ENCODE measurements at regions not wholly inside any gene's neighbourhood (a gene's known extent, or its start where the extent isn't known, plus 50 kb on each side); places are given as distances from the start of the nearest gene placed in this dataset.

GRCh38 chr7:41122256-41122987, 580.5 kb downstream of the INHBA start:
- no peak for TF ChIP-seq MYC (IDR thresholded peaks at IDR 0.05; ENCODE audit: low read depth, low read length)
- H3K4me3 ChIP-seq (ENCODE audit: low read depth, low read length) = no peak overlapping the region
- DNase-seq (ENCODE audit: low read depth) = no peak

- DNase-seq (ENCODE audit: low read depth) = no peak
- H3K4me3 ChIP-seq (ENCODE audit: low read depth, low read length) = no peak overlapping the region
- TF ChIP-seq MYC (IDR thresholded peaks at IDR 0.05; ENCODE audit: low read depth, low read length) (no peak), POLR2A (IDR thresholded peaks at IDR 0.05; ENCODE audit: extremely low read depth, insufficient read length) (no peak), MAX (IDR thresholded peaks at IDR 0.05; ENCODE audit: low read depth, low read length) (no peak), CTCF (IDR thresholded peaks at IDR 0.05; ENCODE audit: low read depth, low read length) (no peak)
Observed at GRCh38 chr7:41121228-41121627, 581.7 kb downstream of the INHBA start.

GRCh38 chr7:41118486-41118885, 584.4 kb downstream of the INHBA start:
- no peak overlapping the region for H3K4me3 ChIP-seq (ENCODE audit: low read depth, low read length)
- DNase-seq (ENCODE audit: low read depth) = no peak
- no peak for TF ChIP-seq MYC (IDR thresholded peaks at IDR 0.05; ENCODE audit: low read depth, low read length)
- no peak for TF ChIP-seq MAX (IDR thresholded peaks at IDR 0.05; ENCODE audit: low read depth, low read length)
- TF ChIP-seq POLR2A (IDR thresholded peaks at IDR 0.05; ENCODE audit: extremely low read depth, insufficient read length) = no peak
- TF ChIP-seq CTCF (IDR thresholded peaks at IDR 0.05; ENCODE audit: low read depth, low read length) = no peak

GRCh38 chr7:41117431-41117830, 585.5 kb downstream of the INHBA start:
- no peak for TF ChIP-seq MYC (IDR thresholded peaks at IDR 0.05; ENCODE audit: low read depth, low read length)
- TF ChIP-seq CTCF (IDR thresholded peaks at IDR 0.05; ENCODE audit: low read depth, low read length) = no peak
- no peak for TF ChIP-seq MAX (IDR thresholded peaks at IDR 0.05; ENCODE audit: low read depth, low read length)
- no peak for TF ChIP-seq POLR2A (IDR thresholded peaks at IDR 0.05; ENCODE audit: extremely low read depth, insufficient read length)
- no peak overlapping the region for H3K4me3 ChIP-seq (ENCODE audit: low read depth, low read length)
- no peak for DNase-seq (ENCODE audit: low read depth)

GRCh38 chr7:41116817-41117216, 586.1 kb downstream of the INHBA start:
- DNase-seq (ENCODE audit: low read depth) = no peak
- TF ChIP-seq MYC (IDR thresholded peaks at IDR 0.05; ENCODE audit: low read depth, low read length) = no peak
- no peak for TF ChIP-seq MAX (IDR thresholded peaks at IDR 0.05; ENCODE audit: low read depth, low read length)
- no peak for TF ChIP-seq POLR2A (IDR thresholded peaks at IDR 0.05; ENCODE audit: extremely low read depth, insufficient read length)
- no peak for TF ChIP-seq CTCF (IDR thresholded peaks at IDR 0.05; ENCODE audit: low read depth, low read length)
- no peak overlapping the region for H3K4me3 ChIP-seq (ENCODE audit: low read depth, low read length)

GRCh38 chr7:41116337-41116736, 586.6 kb downstream of the INHBA start:
- DNase-seq (ENCODE audit: low read depth) = no peak
- no peak for TF ChIP-seq CTCF (IDR thresholded peaks at IDR 0.05; ENCODE audit: low read depth, low read length)
- no peak overlapping the region for H3K4me3 ChIP-seq (ENCODE audit: low read depth, low read length)
